Activated T-helper 2 cell treated with anti-CD3 and anti-CD28 coated beads, Interferon-gamma antibody, Interleukin-2, Interleukin-4, amounts not matched to agents 10 μg/mL and 5 μg/mL and 100 μg/mL, durations not matched to agents 14 hours and 24 hours and 36 hours (primary cell): ENCODE measurements at regions not wholly inside any gene's neighbourhood (a gene's known extent, or its start where the extent isn't known, plus 50 kb on each side); places are given as distances from the start of the nearest gene placed in this dataset.
"Not testable (repeated sequence)": the region's sequence is repeated elsewhere in the genome, so short reads cannot be mapped to it uniquely, and the experiment has no call there.

Experiments
- DNase-seq: peaks from one replicate; pipeline ENCODE4 v3.0.0; 2021; ENCODE audit warnings: low spot score
- H3K27ac Mint-ChIP-seq: one replicate; pipeline ENCODE4 v1.8.0; 2021; ENCODE audit warnings: mixed read lengths
- H3K27me3 Mint-ChIP-seq: one replicate; pipeline ENCODE4 v1.8.0; 2021; ENCODE audit warnings: low read depth, mixed read lengths
- H3K36me3 Mint-ChIP-seq: one replicate; pipeline ENCODE4 v1.8.0; 2021; ENCODE audit warnings: low read depth, mixed read lengths
- H3K4me1 Mint-ChIP-seq: one replicate; pipeline ENCODE4 v1.8.0; 2021; ENCODE audit warnings: low read depth, mixed read lengths
- H3K4me3 Mint-ChIP-seq: one replicate; pipeline ENCODE4 v1.8.0; 2021; ENCODE audit warnings: low read depth, mild to moderate bottlenecking, moderate library complexity, mixed read lengths
- H3K9me3 Mint-ChIP-seq: one replicate; pipeline ENCODE4 v1.8.0; 2021; ENCODE audit warnings: mixed read lengths
- intact Hi-C: fragments of 100-400 bp; cut with micrococcal nuclease; formaldehyde crosslinking; loops from one replicate; pipeline ENCODE4 v1.15.1; 2023

GRCh38 chr2:36134281-36134680 lies 221.3 kb upstream of the CRIM1 start:
- H3K36me3 Mint-ChIP-seq, result no peaks in the 10 kb centered on the region
- intact Hi-C loops, result no loop called here
- no peak overlapping the region for H3K4me3 Mint-ChIP-seq
- DNase-seq, result no peak
- no peak overlapping the region for H3K27ac Mint-ChIP-seq
- H3K4me1 Mint-ChIP-seq, result peaks cover 5% of the 10 kb centered on the region
- H3K9me3 Mint-ChIP-seq, result no peaks in the 10 kb centered on the region
- H3K27me3 Mint-ChIP-seq, result peaks cover 51% of the 10 kb centered on the region

- intact Hi-C loops, result no loop called here
- Mint-ChIP-seq H3K9me3 (no peaks in the 10 kb centered on the region), H3K27ac (no peak overlapping the region), H3K36me3 (no peaks in the 10 kb centered on the region), H3K4me3 (no peak overlapping the region), H3K4me1 (no peaks in the 10 kb centered on the region), H3K27me3 (peaks cover 33% of the 10 kb centered on the region)
- DNase-seq, result no peak
Measured at GRCh38 chr2:36128359-36128758, 227.2 kb upstream of the CRIM1 start.

- intact Hi-C loops, result no loop called here
- H3K4me1 Mint-ChIP-seq, result no peaks in the 10 kb centered on the region
- H3K36me3 Mint-ChIP-seq, result no peaks in the 10 kb centered on the region
- H3K4me3 Mint-ChIP-seq, result no peak overlapping the region
- no peak for DNase-seq
- no peak overlapping the region for H3K27ac Mint-ChIP-seq
- H3K27me3 Mint-ChIP-seq, result peaks cover 24% of the 10 kb centered on the region
- peaks cover 5% of the 10 kb centered on the region for H3K9me3 Mint-ChIP-seq
Measured at GRCh38 chr2:36125702-36126101, 229.9 kb upstream of the CRIM1 start.

GRCh38 chr2:36123995-36124394 lies 231.6 kb upstream of the CRIM1 start:
- H3K27ac Mint-ChIP-seq, result no peak overlapping the region
- H3K36me3 Mint-ChIP-seq, result no peaks in the 10 kb centered on the region
- no peak for DNase-seq
- peaks cover 24% of the 10 kb centered on the region for H3K27me3 Mint-ChIP-seq
- H3K4me3 Mint-ChIP-seq, result no peak overlapping the region
- intact Hi-C loops, result loop anchor here (1.0 kb wide), 1 partner anchor 23 kb away; no protein-coding TSS in a partner anchor
- no peaks in the 10 kb centered on the region for H3K4me1 Mint-ChIP-seq
- H3K9me3 Mint-ChIP-seq, result peaks cover 14% of the 10 kb centered on the region

- peaks cover 9% of the 10 kb centered on the region for H3K9me3 Mint-ChIP-seq
- no peak overlapping the region for H3K4me3 Mint-ChIP-seq
- no peak for DNase-seq
Measured at GRCh38 chr2:36097022-36097421, 258.6 kb upstream of the CRIM1 start.

GRCh38 chr2:36091844-36092741 lies 263.5 kb upstream of the CRIM1 start:
- H3K27ac Mint-ChIP-seq, H3K4me3 Mint-ChIP-seq, H3K27me3 Mint-ChIP-seq, H3K4me1 Mint-ChIP-seq, DNase-seq, H3K36me3 Mint-ChIP-seq, intact Hi-C loops: not testable (repeated sequence)
- H3K9me3 Mint-ChIP-seq, result peaks cover 10% of the 10 kb centered on the region

More at GRCh38 chr2:36097022-36097421, 258.6 kb upstream of the CRIM1 start:
- H3K36me3 Mint-ChIP-seq, result no peaks in the 10 kb centered on the region
- H3K4me1 Mint-ChIP-seq, result no peaks in the 10 kb centered on the region
- H3K27ac Mint-ChIP-seq, result no peak overlapping the region
- intact Hi-C loops, result no loop called here
- H3K27me3 Mint-ChIP-seq, result no peaks in the 10 kb centered on the region

- intact Hi-C loops, result no loop called here
- Mint-ChIP-seq H3K36me3 (no peaks in the 10 kb centered on the region), H3K4me3 (no peak overlapping the region), H3K4me1 (no peaks in the 10 kb centered on the region), H3K9me3 (peaks cover 10% of the 10 kb centered on the region), H3K27ac (no peak overlapping the region), H3K27me3 (peaks cover 5% of the 10 kb centered on the region)
- no peak for DNase-seq
Measured at GRCh38 chr2:36088716-36089328, 266.8 kb upstream of the CRIM1 start.

- intact Hi-C loops, result no loop called here
- H3K4me3 Mint-ChIP-seq, result no peak overlapping the region
- H3K4me1 Mint-ChIP-seq, result no peaks in the 10 kb centered on the region
- no peaks in the 10 kb centered on the region for H3K36me3 Mint-ChIP-seq
- peaks cover 6% of the 10 kb centered on the region for H3K27me3 Mint-ChIP-seq
- peaks cover 5% of the 10 kb centered on the region for H3K9me3 Mint-ChIP-seq
- no peak overlapping the region for H3K27ac Mint-ChIP-seq
- no peak for DNase-seq
Measured at GRCh38 chr2:36087344-36087743, 268.2 kb upstream of the CRIM1 start.

GRCh38 chr2:36079793-36080192 lies 275.8 kb upstream of the CRIM1 start:
- no peaks in the 10 kb centered on the region for H3K9me3 Mint-ChIP-seq
- no peaks in the 10 kb centered on the region for H3K4me1 Mint-ChIP-seq
- intact Hi-C loops, result no loop called here
- H3K27me3 Mint-ChIP-seq, result peaks cover 6% of the 10 kb centered on the region
- DNase-seq, result no peak
- H3K27ac Mint-ChIP-seq, result no peak overlapping the region
- H3K36me3 Mint-ChIP-seq, result no peaks in the 10 kb centered on the region
- no peak overlapping the region for H3K4me3 Mint-ChIP-seq

- no peak overlapping the region for H3K27ac Mint-ChIP-seq
- H3K36me3 Mint-ChIP-seq, result no peaks in the 10 kb centered on the region
- peaks cover 3% of the 10 kb centered on the region for H3K27me3 Mint-ChIP-seq
- DNase-seq, result no peak
- no peaks in the 10 kb centered on the region for H3K4me1 Mint-ChIP-seq
- intact Hi-C loops, result no loop called here
- H3K9me3 Mint-ChIP-seq, result no peaks in the 10 kb centered on the region
- H3K4me3 Mint-ChIP-seq, result no peak overlapping the region
Measured at GRCh38 chr2:36074008-36074407, 281.6 kb upstream of the CRIM1 start.

- Mint-ChIP-seq H3K27me3 (peaks cover 3% of the 10 kb centered on the region), H3K27ac (no peak overlapping the region), H3K4me1 (no peaks in the 10 kb centered on the region), H3K4me3 (no peak overlapping the region), H3K36me3 (no peaks in the 10 kb centered on the region), H3K9me3 (peaks cover 5% of the 10 kb centered on the region)
- intact Hi-C loops, result no loop called here
- DNase-seq, result no peak
Measured at GRCh38 chr2:36071698-36072097, 283.9 kb upstream of the CRIM1 start.

- no peaks in the 10 kb centered on the region for H3K4me1 Mint-ChIP-seq
- no peak overlapping the region for H3K4me3 Mint-ChIP-seq
- intact Hi-C loops, result no loop called here
- H3K36me3 Mint-ChIP-seq, result no peaks in the 10 kb centered on the region
- peaks cover 5% of the 10 kb centered on the region for H3K9me3 Mint-ChIP-seq
- no peak for DNase-seq
- no peak overlapping the region for H3K27ac Mint-ChIP-seq
- peaks cover 3% of the 10 kb centered on the region for H3K27me3 Mint-ChIP-seq
Measured at GRCh38 chr2:36069074-36069473, 286.5 kb upstream of the CRIM1 start.

GRCh38 chr2:36068086-36068485 lies 287.5 kb upstream of the CRIM1 start:
- Mint-ChIP-seq H3K27me3 (peaks cover 3% of the 10 kb centered on the region), H3K4me3 (no peak overlapping the region), H3K36me3 (no peaks in the 10 kb centered on the region), H3K4me1 (no peaks in the 10 kb centered on the region), H3K27ac (no peak overlapping the region), H3K9me3 (peaks cover 5% of the 10 kb centered on the region)
- intact Hi-C loops, result no loop called here
- DNase-seq, result no peak
